ENCODE measurements at regions not wholly inside any gene's neighbourhood (a gene's known extent, or its start where the extent isn't known, plus 50 kb on each side); places are given as distances from the start of the nearest gene placed in this dataset.

GRCh38 chr5:115465431-115465830, 79.1 kb downstream of the FEM1C start:
- no peak for ATAC-seq (ENCODE audit: low read depth)
- peak; percentile 46; the same call in 1 of the 2 replicates for TF ChIP-seq CEBPB (IDR thresholded peaks at IDR 0.05; ENCODE audit: low read depth, low read length)
- no peak for TF ChIP-seq RCOR1 (IDR thresholded peaks at IDR 0.05; ENCODE audit: insufficient replicate concordance, low read length)
- Histone ChIP-seq H3K27me3 (ENCODE audit: control insufficient read depth, insufficient read depth, low read length) (no peaks in the 10 kb centered on the region), H2AFZ (replicated peaks; ENCODE audit: low read length, poor library complexity) (no peak overlapping the region), H3K14ac (replicated peaks; ENCODE audit: low read depth, low read length) (no peak overlapping the region), H2BK15ac (ENCODE audit: low read depth, low read length) (no peak overlapping the region), H3K23ac (ENCODE audit: low read depth, low read length) (no peak overlapping the region), H2BK120ac (ENCODE audit: low read depth, low read length) (no peak overlapping the region), H4K5ac (ENCODE audit: low read depth, low read length) (no peak overlapping the region), H4K91ac (ENCODE audit: insufficient read depth, low read depth, low read length) (no peak overlapping the region), H4K8ac (ENCODE audit: low read depth in 2 of 2, low read length in 2 of 2) (no peak overlapping the region; a peak in 1 of 4 replicates), H3K27ac (ENCODE audit: insufficient read depth, low read length) (no peak overlapping the region), H2BK20ac (ENCODE audit: low read depth, low read length) (no peak overlapping the region), H3K9ac (ENCODE audit: low read depth, low read length) (no peak overlapping the region), H2AK9ac (replicated peaks; ENCODE audit: low read depth, low read length, poor library complexity) (no peak overlapping the region), H3K56ac (ENCODE audit: extremely low read depth, insufficient read depth, low read length) (no peak overlapping the region), H3K9me3 (ENCODE audit: control insufficient read depth, insufficient read depth, low read length) (no peaks in the 10 kb centered on the region), H3K9me1 (ENCODE audit: insufficient read depth, low read length) (peaks cover 10% of the 10 kb centered on the region), H3K36me3 (ENCODE audit: control insufficient read depth, insufficient read depth, low read length) (no peaks in the 10 kb centered on the region), H3K79me1 (ENCODE audit: low read depth in 1 of 2, low read length in 2 of 2) (no peaks in the 10 kb centered on the region), H2AK5ac (ENCODE audit: low read depth, low read length) (no peak overlapping the region), H4K20me1 (ENCODE audit: insufficient read depth, low read length) (no peaks in the 10 kb centered on the region), H3K4me3 (ENCODE audit: insufficient read depth, low read depth, low read length) (no peak overlapping the region), H3K4ac (ENCODE audit: low read depth, low read length) (no peak overlapping the region), H2BK5ac (ENCODE audit: low read depth, low read length, poor library complexity, severe bottlenecking) (no peak overlapping the region), H3K4me1 (ENCODE audit: control insufficient read depth, insufficient read depth, low read length) (peaks cover 2% of the 10 kb centered on the region), H3K4me2 (ENCODE audit: low read depth, low read length) (no peak overlapping the region), H3K18ac (ENCODE audit: low read depth, low read length) (no peak overlapping the region)
- ChIA-PET POLR2A (ENCODE audit: unreplicated experiment) (no interaction called here), CTCF (interaction anchor here (0.7 kb wide), 1 partner anchor 160 kb away, joined by 3 read pairs; no protein-coding TSS in a partner anchor)
- intact Hi-C loops (cut with micrococcal nuclease) = no loop called here
- no CpG with 5 or more reads among the region's 1 CpG for WGBS, 2 experiments (ENCODE audit: extremely low coverage in 2 of 2, insufficient read length in 1 of 2)
- BruUV-seq (replicated peaks) = no TSS peak
- in situ Hi-C loops (cut with MboI; ENCODE audit: low sequenced_read_pairs) = no loop called here
- dilution Hi-C loops (cut with HindIII; ENCODE audit: low sequenced_read_pairs, unreplicated experiment) = no loop called here
- DNase-seq = peak; percentile 25

Measured in IMR-90 (cell line).